HG03103 (cell line): ENCODE measurements at regions not wholly inside any gene's neighbourhood (a gene's known extent, or its start where the extent isn't known, plus 50 kb on each side); places are given as distances from the start of the nearest gene placed in this dataset.
"Not testable (repeated sequence)": the region's sequence is repeated elsewhere in the genome, so short reads cannot be mapped to it uniquely, and the experiment has no call there.

Experiments used
- ATAC-seq: cut with Tn5 transposase; IDR thresholded peaks from one replicate; pipeline ENCODE4 v1.9.1; 2021; ENCODE audit warnings: low read depth; ENCODE audit not compliant: unreplicated experiment

GRCh38 chr3:187484547-187485295 lies 116.5 kb downstream of the RTP4 start:
- no peak for ATAC-seq

- ATAC-seq: no peak
Measured at GRCh38 chr3:187481426-187481825, 113.2 kb downstream of the RTP4 start.

GRCh38 chr3:187475613-187476012 lies 107.4 kb downstream of the RTP4 start:
- not testable (repeated sequence) for ATAC-seq

- ATAC-seq: no peak
Measured at GRCh38 chr3:187473778-187474406, 105.7 kb downstream of the RTP4 start.

GRCh38 chr3:187466306-187466705 lies 98.1 kb downstream of the RTP4 start:
- ATAC-seq: not testable (repeated sequence)

- no peak for ATAC-seq
Measured at GRCh38 chr3:187465503-187465902, 97.3 kb downstream of the RTP4 start.

GRCh38 chr3:187464682-187465081 lies 96.5 kb downstream of the RTP4 start:
- ATAC-seq: no peak

GRCh38 chr3:187458921-187459320 lies 90.7 kb downstream of the RTP4 start:
- ATAC-seq: no peak

GRCh38 chr3:187458383-187458782 lies 90.2 kb downstream of the RTP4 start:
- ATAC-seq: no peak

GRCh38 chr3:187456250-187456649 lies 88.1 kb downstream of the RTP4 start:
- no peak for ATAC-seq

- no peak for ATAC-seq
Measured at GRCh38 chr3:187454085-187454815, 86.1 kb downstream of the RTP4 start.

GRCh38 chr3:187450431-187451190 lies 82.4 kb downstream of the RTP4 start:
- ATAC-seq: no peak

- no peak for ATAC-seq
Measured at GRCh38 chr3:187448674-187449073, 80.5 kb downstream of the RTP4 start.

GRCh38 chr3:187447737-187448136 lies 79.6 kb downstream of the RTP4 start:
- no peak for ATAC-seq

- ATAC-seq: no peak
Measured at GRCh38 chr3:187445356-187445755, 77.2 kb downstream of the RTP4 start.

GRCh38 chr3:187434524-187434923 lies 66.3 kb downstream of the RTP4 start:
- no peak for ATAC-seq

- ATAC-seq: no peak
Measured at GRCh38 chr3:187430576-187430975, 62.4 kb downstream of the RTP4 start.
